ENCODE measurements at regions not wholly inside any gene's neighbourhood (a gene's known extent, or its start where the extent isn't known, plus 50 kb on each side); places are given as distances from the start of the nearest gene placed in this dataset.

DNA sequence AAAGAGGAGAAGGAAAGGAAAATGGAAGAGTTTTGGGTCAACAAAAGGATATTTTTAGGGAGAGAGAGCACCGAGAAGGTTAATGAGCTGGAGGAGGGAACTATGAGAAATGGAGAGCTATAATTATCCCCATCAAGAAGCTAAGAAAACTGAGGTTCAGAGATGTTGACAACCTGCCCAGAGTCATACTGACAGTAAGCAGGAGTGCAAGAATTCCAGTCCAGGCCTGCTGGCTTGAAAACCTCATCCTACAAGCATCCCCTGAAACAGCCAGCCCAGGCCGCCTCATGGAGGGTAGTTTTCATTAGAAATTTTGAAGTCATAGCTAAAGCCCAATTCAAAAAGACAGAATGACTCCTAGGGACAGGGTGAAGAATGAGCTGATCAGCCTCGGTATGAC lies 172.1 kb upstream of the LRFN2 start:
- TF ChIP-seq EZH2phosphoT487 (IDR thresholded peaks at IDR 0.05; ENCODE audit: borderline replicate concordance, low read length) = no peak
- TF ChIP-seq, protein P1, sequence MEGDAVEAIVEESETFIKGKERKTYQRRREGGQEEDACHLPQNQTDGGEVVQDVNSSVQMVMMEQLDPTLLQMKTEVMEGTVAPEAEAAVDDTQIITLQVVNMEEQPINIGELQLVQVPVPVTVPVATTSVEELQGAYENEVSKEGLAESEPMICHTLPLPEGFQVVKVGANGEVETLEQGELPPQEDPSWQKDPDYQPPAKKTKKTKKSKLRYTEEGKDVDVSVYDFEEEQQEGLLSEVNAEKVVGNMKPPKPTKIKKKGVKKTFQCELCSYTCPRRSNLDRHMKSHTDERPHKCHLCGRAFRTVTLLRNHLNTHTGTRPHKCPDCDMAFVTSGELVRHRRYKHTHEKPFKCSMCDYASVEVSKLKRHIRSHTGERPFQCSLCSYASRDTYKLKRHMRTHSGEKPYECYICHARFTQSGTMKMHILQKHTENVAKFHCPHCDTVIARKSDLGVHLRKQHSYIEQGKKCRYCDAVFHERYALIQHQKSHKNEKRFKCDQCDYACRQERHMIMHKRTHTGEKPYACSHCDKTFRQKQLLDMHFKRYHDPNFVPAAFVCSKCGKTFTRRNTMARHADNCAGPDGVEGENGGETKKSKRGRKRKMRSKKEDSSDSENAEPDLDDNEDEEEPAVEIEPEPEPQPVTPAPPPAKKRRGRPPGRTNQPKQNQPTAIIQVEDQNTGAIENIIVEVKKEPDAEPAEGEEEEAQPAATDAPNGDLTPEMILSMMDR (IDR thresholded peaks at IDR 0.05; ENCODE audit: low read depth, low read length, poor library complexity, severe bottlenecking) = no peak

Measured in DOHH2 (cell line).